Smooth muscle cell (in vitro differentiated cells): ENCODE measurements at regions not wholly inside any gene's neighbourhood (a gene's known extent, or its start where the extent isn't known, plus 50 kb on each side); places are given as distances from the start of the nearest gene placed in this dataset.

Experiments
- DNase-seq: peaks from one replicate; lab custom pipeline; 2025; ENCODE audit not compliant: unreplicated experiment; lab: John Stamatoyannopoulos, UW
- H2AFZ ChIP-seq: fragments of 200-600 bp; sonication (generic); 2 replicates; pipeline ENCODE4 v1.6.0; 2016; ENCODE audit warnings: antibody characterized with exemption, low read depth, mild to moderate bottlenecking
- H3F3A ChIP-seq: fragments of 200-600 bp; sonication (generic); 2 replicates; pipeline ENCODE4 v1.6.0; 2017; ENCODE audit warnings: antibody characterized with exemption, low read depth
- H3K27ac ChIP-seq: fragments of 200-600 bp; sonication (generic); 2 replicates; pipeline ENCODE4 v1.5.1; 2016; ENCODE audit warnings: low read depth, mild to moderate bottlenecking
- H3K27me3 ChIP-seq: fragments of 200-600 bp; sonication (generic); 2 replicates; pipeline ENCODE4 v1.6.1; 2016; ENCODE audit warnings: low read depth, mild to moderate bottlenecking
- H3K36me3 ChIP-seq: fragments of 200-600 bp; sonication (generic); 2 replicates; pipeline ENCODE4 v1.5.1; 2016; ENCODE audit warnings: low read depth
- H3K4me1 ChIP-seq: fragments of 200-600 bp; sonication (generic); 2 replicates; pipeline ENCODE4 v1.5.1; 2016; ENCODE audit warnings: low read depth
- H3K4me2 ChIP-seq: fragments of 200-600 bp; sonication (generic); 2 replicates; pipeline ENCODE4 v1.6.0; 2016; ENCODE audit warnings: mild to moderate bottlenecking
- H3K4me3 ChIP-seq: fragments of 200-600 bp; sonication (generic); 2 replicates; pipeline ENCODE4 v1.5.1; 2016; ENCODE audit warnings: mild to moderate bottlenecking
- H3K79me2 ChIP-seq: fragments of 200-600 bp; sonication (generic); 2 replicates; pipeline ENCODE4 v1.6.0; 2016; ENCODE audit warnings: low read depth, mild to moderate bottlenecking
- H3K9ac ChIP-seq: fragments of 200-600 bp; sonication (generic); 2 replicates; pipeline ENCODE4 v1.6.0; 2016; ENCODE audit warnings: low read depth
- H3K9me3 ChIP-seq: fragments of 200-600 bp; sonication (generic); replicated peaks from 2 replicates; pipeline ENCODE4 v1.5.1; 2016; ENCODE audit warnings: low read depth
- H4K20me1 ChIP-seq: fragments of 200-600 bp; sonication (generic); 2 replicates; pipeline ENCODE4 v1.6.0; 2016; ENCODE audit warnings: low read depth
- WGBS: methylation state at CpG from one replicate; pipeline ENCODE4 v1.1.7; 2016; ENCODE audit warnings: low lambda C conversion rate; 5-methylcytosine and 5-hydroxymethylcytosine counted together
- TF ChIP-seq, protein P1 (sequence below): fragments of 200-600 bp; sonication (generic); IDR thresholded peaks from 2 replicates; pipeline ENCODE4 v1.5.1; 2017; ENCODE audit warnings: borderline replicate concordance, mild to moderate bottlenecking, antibody characterized with exemption; ENCODE audit not compliant: insufficient read depth, poor library complexity, severe bottlenecking

DNA sequence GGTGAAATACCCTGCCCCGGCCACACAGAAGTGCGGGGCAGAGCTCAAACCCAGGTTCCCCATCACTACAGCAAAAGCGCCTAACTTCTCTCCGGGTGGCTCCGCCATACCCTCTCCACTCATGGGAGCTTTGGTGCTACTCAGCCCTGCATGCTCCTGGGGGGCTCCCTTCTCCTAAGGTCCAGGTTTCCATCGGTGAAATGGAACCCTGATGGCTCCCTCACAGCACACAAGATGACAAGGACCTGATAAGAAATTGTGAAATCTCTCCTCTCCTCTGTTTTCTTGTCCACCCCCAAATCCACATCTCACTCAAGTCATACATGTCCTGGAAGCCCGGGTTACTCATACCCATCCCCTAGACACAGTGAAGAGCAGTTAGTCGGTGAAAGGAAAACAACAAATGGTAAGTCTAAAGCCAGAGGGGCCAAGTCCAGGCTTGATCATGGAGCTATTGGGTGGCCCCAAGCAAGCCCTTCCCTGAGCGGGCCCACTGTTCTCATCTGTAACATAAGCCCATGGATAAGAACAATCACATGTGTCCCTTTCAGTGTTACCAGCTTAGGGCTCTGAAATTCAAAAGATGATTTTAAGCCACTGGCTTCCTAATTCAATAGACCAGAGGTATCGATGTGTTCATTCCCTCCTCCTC is 317.5 kb downstream of the BCL11B start:
- no peak overlapping the region for H3K4me3 ChIP-seq
- H3K79me2 ChIP-seq, result no peaks in the 10 kb centered on the region
- no peak overlapping the region for H3K9ac ChIP-seq
- H3F3A ChIP-seq, result no peaks in the 10 kb centered on the region
- H3K4me2 ChIP-seq, result no peak overlapping the region
- TF ChIP-seq, protein P1, sequence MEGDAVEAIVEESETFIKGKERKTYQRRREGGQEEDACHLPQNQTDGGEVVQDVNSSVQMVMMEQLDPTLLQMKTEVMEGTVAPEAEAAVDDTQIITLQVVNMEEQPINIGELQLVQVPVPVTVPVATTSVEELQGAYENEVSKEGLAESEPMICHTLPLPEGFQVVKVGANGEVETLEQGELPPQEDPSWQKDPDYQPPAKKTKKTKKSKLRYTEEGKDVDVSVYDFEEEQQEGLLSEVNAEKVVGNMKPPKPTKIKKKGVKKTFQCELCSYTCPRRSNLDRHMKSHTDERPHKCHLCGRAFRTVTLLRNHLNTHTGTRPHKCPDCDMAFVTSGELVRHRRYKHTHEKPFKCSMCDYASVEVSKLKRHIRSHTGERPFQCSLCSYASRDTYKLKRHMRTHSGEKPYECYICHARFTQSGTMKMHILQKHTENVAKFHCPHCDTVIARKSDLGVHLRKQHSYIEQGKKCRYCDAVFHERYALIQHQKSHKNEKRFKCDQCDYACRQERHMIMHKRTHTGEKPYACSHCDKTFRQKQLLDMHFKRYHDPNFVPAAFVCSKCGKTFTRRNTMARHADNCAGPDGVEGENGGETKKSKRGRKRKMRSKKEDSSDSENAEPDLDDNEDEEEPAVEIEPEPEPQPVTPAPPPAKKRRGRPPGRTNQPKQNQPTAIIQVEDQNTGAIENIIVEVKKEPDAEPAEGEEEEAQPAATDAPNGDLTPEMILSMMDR, result no peak
- no peaks in the 10 kb centered on the region for H3K27me3 ChIP-seq
- no peaks in the 10 kb centered on the region for H3K9me3 ChIP-seq
- no peaks in the 10 kb centered on the region for H3K4me1 ChIP-seq
- H2AFZ ChIP-seq, result no peak overlapping the region
- no peak for DNase-seq
- no peaks in the 10 kb centered on the region for H4K20me1 ChIP-seq
- no peak overlapping the region for H3K27ac ChIP-seq
- no peaks in the 10 kb centered on the region for H3K36me3 ChIP-seq
- 90% methylated on average over 10 of the region's 10 CpGs for WGBS

DNA sequence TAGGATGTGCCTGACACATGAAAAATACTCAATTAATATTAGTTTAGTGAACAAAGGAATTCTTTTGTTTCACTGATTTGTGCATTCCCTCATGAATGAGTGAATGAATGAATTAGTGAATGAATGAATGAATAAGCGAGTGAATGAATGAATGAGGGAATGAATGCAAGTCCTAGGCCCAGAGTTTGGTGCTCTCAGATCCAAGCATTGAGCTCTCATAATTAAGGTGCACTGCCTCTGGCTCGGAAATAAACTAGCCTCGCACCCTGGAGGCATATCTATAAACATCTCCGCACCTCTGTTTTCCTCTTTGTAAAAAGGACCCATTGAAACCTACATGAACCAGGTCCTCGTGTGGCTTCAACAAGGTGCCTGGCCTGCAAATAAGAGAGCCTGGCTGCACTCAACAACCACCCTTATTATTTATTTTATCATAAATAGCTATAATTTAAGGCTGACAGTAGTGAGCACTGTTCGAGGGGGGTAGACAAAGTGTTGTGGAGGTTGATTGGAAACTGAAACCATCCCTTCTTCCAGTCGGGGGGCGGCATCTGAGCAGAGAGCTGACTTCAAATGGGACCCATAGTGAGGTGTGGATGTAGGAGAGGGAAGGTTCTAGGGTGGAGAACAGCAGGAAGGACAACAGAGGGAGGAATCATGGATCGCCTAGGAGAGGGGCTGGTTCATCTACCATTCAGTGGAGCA is 316.8 kb downstream of the BCL11B start:
- Histone ChIP-seq H3K4me3 (no peak overlapping the region), H3K9me3 (no peaks in the 10 kb centered on the region), H3K36me3 (no peaks in the 10 kb centered on the region), H3K27ac (no peak overlapping the region), H4K20me1 (no peaks in the 10 kb centered on the region), H3K4me2 (no peak overlapping the region), H3F3A (no peaks in the 10 kb centered on the region), H3K79me2 (no peaks in the 10 kb centered on the region), H3K4me1 (no peaks in the 10 kb centered on the region), H3K27me3 (no peaks in the 10 kb centered on the region), H3K9ac (no peak overlapping the region), H2AFZ (no peak overlapping the region)
- TF ChIP-seq, protein P1, result no peak
- no peak for DNase-seq
- 92% methylated on average over 9 of the region's 9 CpGs for WGBS

DNA sequence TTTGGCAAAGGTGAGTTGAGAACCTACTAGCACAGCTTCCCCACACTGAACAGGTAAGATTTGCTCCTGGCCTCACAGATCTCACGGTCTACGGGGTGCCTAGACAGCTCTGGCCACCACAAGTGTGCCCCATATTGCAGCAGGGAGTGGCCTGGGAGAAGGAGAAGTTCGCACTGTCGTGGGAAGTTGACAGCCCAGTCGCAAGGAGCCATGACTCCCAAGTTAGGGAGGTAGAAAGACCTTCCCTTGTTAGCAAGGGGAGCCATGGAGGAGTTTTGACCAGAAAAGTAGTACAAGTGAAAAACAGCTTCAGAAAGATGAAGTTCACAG is 316.3 kb downstream of the BCL11B start:
- Histone ChIP-seq H3K9me3 (no peaks in the 10 kb centered on the region), H4K20me1 (no peaks in the 10 kb centered on the region), H3K27ac (no peak overlapping the region), H3K4me1 (no peaks in the 10 kb centered on the region), H3K36me3 (no peaks in the 10 kb centered on the region), H3K79me2 (no peaks in the 10 kb centered on the region), H3F3A (no peaks in the 10 kb centered on the region), H3K4me3 (no peak overlapping the region), H3K4me2 (no peak overlapping the region), H2AFZ (no peak overlapping the region), H3K9ac (no peak overlapping the region), H3K27me3 (no peaks in the 10 kb centered on the region)
- DNase-seq, result no peak
- TF ChIP-seq, protein P1, result no peak
- WGBS, result over 99% methylated on average over 5 of the region's 5 CpGs

DNA sequence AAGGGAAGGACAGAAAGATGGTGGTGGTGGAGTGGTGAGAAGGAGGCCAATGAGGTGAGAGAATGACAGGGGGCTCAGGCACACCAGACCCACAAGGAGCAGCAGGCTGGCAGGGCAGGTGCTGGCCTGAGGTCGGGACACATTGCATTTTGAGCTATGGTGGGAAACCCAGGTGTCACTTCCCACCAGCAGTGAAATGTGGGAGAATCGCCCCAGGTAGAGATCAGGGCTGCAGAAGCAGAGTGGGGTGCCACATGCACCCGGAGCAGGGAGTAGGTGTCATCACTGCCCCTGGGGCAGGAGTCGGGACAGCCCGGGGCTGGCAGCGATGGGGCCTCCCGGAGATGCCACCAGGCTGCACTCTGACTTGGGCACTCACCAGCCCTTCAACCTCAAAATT is 315.8 kb downstream of the BCL11B start:
- TF ChIP-seq, protein P1, result no peak

More for the DNA sequence above, 315.8 kb downstream of the BCL11B start:
- Histone ChIP-seq H3F3A (no peaks in the 10 kb centered on the region), H3K4me2 (no peak overlapping the region), H2AFZ (no peak overlapping the region), H4K20me1 (no peaks in the 10 kb centered on the region), H3K9ac (no peak overlapping the region), H3K36me3 (no peaks in the 10 kb centered on the region), H3K27me3 (no peaks in the 10 kb centered on the region), H3K4me3 (no peak overlapping the region), H3K27ac (no peak overlapping the region), H3K9me3 (no peaks in the 10 kb centered on the region), H3K79me2 (no peaks in the 10 kb centered on the region), H3K4me1 (no peaks in the 10 kb centered on the region)
- DNase-seq, result no peak
- 95% methylated on average over 7 of the region's 7 CpGs for WGBS
